GM06990 (cell line): ENCODE measurements at regions not wholly inside any gene's neighbourhood (a gene's known extent, or its start where the extent isn't known, plus 50 kb on each side); places are given as distances from the start of the nearest gene placed in this dataset.

Experiments used
- DNase-seq: peaks from one replicate; pipeline ENCODE4 v3.0.0-alpha.2; 2011; ENCODE audit not compliant: insufficient read length; ENCODE audit errors: extremely low read depth
- H3K27me3 ChIP-seq: replicated peaks from 2 replicates; pipeline ENCODE4 v1.6.0; 2011; ENCODE audit warnings: low read length; ENCODE audit not compliant: control insufficient read depth, insufficient read depth
- H3K36me3 ChIP-seq: 2 replicates; pipeline ENCODE4 v1.5.1; 2011; ENCODE audit warnings: low read length; ENCODE audit not compliant: control insufficient read depth, insufficient read depth
- H3K4me3 ChIP-seq: replicated peaks from 2 replicates; pipeline ENCODE4 v1.5.1; 2011; ENCODE audit warnings: low read depth, mild to moderate bottlenecking, control low read depth, low read length
- TF ChIP-seq, protein P1 (sequence below): IDR thresholded peaks from 2 replicates; pipeline ENCODE4 v1.5.1; 2011; ENCODE audit warnings: low read length, control low read depth, mild to moderate bottlenecking, inconsistent platforms; ENCODE audit not compliant: insufficient read depth, poor library complexity, severe bottlenecking

DNA sequence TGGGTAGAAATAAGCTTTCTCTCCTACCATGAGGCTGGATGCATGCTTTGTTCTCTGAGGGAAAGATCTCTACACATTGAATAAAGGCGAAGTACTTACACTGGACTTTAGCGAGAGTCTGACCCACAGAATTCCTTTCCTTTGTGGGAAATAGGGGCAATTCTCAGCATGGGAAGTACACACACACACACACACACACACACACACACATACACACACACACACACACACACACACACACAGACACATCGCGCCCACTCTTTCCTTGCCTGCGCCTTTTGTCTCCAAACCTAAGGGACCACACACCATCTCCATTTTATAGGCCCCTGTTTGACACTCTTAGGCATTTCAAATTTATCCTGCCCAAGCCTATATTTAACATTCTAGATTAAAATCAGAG lies 83.8 kb downstream of the LUZP4 start:
- TF ChIP-seq, protein P1, sequence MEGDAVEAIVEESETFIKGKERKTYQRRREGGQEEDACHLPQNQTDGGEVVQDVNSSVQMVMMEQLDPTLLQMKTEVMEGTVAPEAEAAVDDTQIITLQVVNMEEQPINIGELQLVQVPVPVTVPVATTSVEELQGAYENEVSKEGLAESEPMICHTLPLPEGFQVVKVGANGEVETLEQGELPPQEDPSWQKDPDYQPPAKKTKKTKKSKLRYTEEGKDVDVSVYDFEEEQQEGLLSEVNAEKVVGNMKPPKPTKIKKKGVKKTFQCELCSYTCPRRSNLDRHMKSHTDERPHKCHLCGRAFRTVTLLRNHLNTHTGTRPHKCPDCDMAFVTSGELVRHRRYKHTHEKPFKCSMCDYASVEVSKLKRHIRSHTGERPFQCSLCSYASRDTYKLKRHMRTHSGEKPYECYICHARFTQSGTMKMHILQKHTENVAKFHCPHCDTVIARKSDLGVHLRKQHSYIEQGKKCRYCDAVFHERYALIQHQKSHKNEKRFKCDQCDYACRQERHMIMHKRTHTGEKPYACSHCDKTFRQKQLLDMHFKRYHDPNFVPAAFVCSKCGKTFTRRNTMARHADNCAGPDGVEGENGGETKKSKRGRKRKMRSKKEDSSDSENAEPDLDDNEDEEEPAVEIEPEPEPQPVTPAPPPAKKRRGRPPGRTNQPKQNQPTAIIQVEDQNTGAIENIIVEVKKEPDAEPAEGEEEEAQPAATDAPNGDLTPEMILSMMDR, result no peak
- no peaks in the 10 kb centered on the region for H3K36me3 ChIP-seq
- no peak for DNase-seq
- no peak overlapping the region for H3K4me3 ChIP-seq
- no peaks in the 10 kb centered on the region for H3K27me3 ChIP-seq

DNA sequence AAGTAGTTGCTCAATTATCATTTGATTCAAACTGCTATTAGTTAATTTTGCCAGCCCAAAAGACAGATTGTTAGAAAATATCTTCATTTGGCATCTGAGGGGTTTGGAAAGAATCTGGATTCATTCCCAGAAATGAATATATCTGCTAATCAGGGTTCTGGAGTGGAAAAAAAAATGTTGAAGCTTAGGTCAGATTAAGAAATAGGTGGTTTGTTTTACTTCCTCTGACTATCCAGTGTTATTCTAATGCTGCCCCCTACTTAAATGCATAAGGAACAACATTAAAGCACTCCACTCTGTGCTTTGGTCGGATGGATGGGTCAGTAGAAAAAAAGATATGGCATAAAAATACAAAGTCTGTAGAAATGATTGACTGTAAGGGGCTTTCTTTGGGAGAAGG lies 89.0 kb downstream of the LUZP4 start:
- DNase-seq, result no peak
- Histone ChIP-seq H3K4me3 (no peak overlapping the region), H3K27me3 (no peaks in the 10 kb centered on the region), H3K36me3 (no peaks in the 10 kb centered on the region)
- TF ChIP-seq, protein P1, result no peak

DNA sequence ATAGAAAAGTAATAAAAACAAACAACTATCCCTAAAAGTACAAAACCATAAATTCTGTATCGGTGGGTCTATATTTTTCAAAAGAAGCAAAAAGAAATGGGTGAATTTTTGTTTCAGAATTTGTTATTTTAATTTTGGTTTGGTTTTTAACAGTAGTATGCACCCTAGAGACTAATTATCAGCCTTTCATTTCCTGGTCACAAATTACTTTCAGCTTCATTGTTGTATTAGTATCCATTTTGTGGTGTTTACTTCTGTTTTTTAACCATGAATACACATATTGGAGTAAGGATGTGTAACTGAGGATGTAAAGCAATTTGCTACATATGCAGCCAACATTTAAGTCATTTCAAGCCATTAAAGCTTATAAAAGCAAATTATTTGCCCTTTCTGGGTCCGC lies 97.8 kb downstream of the LUZP4 start:
- no peaks in the 10 kb centered on the region for H3K36me3 ChIP-seq
- no peak overlapping the region for H3K4me3 ChIP-seq
- peak; percentile 19 for DNase-seq
- no peaks in the 10 kb centered on the region for H3K27me3 ChIP-seq
- TF ChIP-seq, protein P1, result no peak

DNA sequence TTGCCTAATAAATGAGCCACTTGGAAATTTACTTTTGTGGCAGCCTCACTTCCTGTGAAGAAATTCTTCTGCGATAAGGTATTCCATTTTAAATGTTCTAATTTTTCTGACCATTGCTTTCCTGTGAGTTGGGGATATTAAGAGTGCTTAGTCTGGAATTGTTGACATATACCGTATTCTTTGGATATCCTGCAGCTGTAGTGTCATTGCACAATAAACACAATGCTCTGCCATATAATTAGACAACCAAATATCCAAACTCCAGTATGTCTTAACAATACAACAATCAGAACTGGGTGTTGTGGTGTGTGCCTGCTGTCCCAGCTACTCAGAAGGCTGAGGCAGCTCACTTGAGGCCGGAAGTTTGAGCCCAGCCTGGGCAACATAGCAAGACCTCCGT lies 99.4 kb downstream of the LUZP4 start:
- Histone ChIP-seq H3K4me3 (no peak overlapping the region), H3K36me3 (no peaks in the 10 kb centered on the region), H3K27me3 (no peaks in the 10 kb centered on the region)
- DNase-seq, result no peak
- TF ChIP-seq, protein P1, result no peak

DNA sequence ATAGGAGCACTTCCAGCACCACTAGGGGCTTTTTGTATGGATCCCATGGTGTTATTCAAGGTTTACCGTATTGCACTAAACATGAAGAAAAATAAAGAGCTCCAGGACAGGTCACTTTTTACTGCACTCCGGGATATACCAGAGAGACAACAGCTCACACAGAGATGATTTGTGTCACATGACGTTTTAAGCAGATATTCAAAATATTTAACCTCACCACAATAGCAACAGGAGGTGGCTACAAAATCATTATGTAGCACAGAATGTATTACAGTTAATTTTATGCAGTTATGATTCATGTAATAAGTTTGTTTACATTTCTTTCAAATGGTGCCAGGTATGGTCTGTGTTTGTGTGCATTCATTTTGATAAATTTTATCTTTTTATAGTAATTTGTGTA lies 100.6 kb downstream of the LUZP4 start:
- no peak overlapping the region for H3K4me3 ChIP-seq
- H3K36me3 ChIP-seq, result no peaks in the 10 kb centered on the region
- no peak for DNase-seq
- TF ChIP-seq, protein P1, result no peak
- H3K27me3 ChIP-seq, result no peaks in the 10 kb centered on the region

DNA sequence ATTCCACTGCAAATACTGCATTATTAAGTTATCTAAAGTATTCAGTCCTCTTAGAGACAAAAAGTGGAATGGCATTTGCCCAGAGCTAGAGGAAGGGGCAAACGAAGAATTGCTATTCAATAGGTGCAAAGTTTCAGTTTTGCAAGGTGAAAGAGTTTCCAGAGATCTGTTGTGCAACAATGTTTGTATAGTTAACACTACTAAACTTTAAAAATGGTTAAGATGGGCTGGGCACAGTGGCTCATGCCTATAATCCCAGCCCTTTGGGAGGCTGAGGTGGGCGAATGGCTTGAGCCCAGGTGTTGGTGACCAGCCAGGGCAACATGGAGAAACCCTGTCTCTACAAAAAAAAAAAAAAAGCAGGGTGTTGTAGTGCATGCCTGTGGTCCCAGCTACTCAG lies 102.5 kb downstream of the LUZP4 start:
- H3K36me3 ChIP-seq, result no peaks in the 10 kb centered on the region
- no peaks in the 10 kb centered on the region for H3K27me3 ChIP-seq
- no peak overlapping the region for H3K4me3 ChIP-seq
- no peak for DNase-seq
- TF ChIP-seq, protein P1, result no peak
